ENCODE measurements at regions not wholly inside any gene's neighbourhood (a gene's known extent, or its start where the extent isn't known, plus 50 kb on each side); places are given as distances from the start of the nearest gene placed in this dataset.

GRCh38 chr6:122200440-122200839, 199.0 kb upstream of the HSF2 start:
- TF ChIP-seq EZH2 (IDR thresholded peaks at IDR 0.05; ENCODE audit: insufficient read depth, poor library complexity, severe bottlenecking) (no peak), EZH2phosphoT487 (IDR thresholded peaks at IDR 0.05; ENCODE audit: insufficient read depth, low read depth) (no peak)
